ENCODE measurements at regions not wholly inside any gene's neighbourhood (a gene's known extent, or its start where the extent isn't known, plus 50 kb on each side); places are given as distances from the start of the nearest gene placed in this dataset.
"Not testable (repeated sequence)": the region's sequence is repeated elsewhere in the genome, so short reads cannot be mapped to it uniquely, and the experiment has no call there.

GRCh38 chr3:182482705-182483104 is 310.6 kb upstream of the ATP11B start:
- no peak for DNase-seq

GRCh38 chr3:182484682-182485081 is 308.6 kb upstream of the ATP11B start:
- no peak for DNase-seq

GRCh38 chr3:182485301-182485700 is 308.0 kb upstream of the ATP11B start:
- no peak for DNase-seq

- DNase-seq, result no peak
These were observed 306.8 kb upstream of the ATP11B start for GRCh38 chr3:182486463-182486862.

- DNase-seq, result no peak
These were observed 306.2 kb upstream of the ATP11B start for GRCh38 chr3:182487143-182487542.

- no peak for DNase-seq
These were observed 305.7 kb upstream of the ATP11B start for GRCh38 chr3:182487611-182488010.

- no peak for DNase-seq
These were observed 302.5 kb upstream of the ATP11B start for GRCh38 chr3:182490596-182491491.

- no peak for DNase-seq
These were observed 301.7 kb upstream of the ATP11B start for GRCh38 chr3:182491577-182491976.

GRCh38 chr3:182492536-182492935 is 300.8 kb upstream of the ATP11B start:
- DNase-seq, result no peak

GRCh38 chr3:182500289-182500688 is 293.0 kb upstream of the ATP11B start:
- DNase-seq, result no peak

GRCh38 chr3:182501856-182502255 is 291.4 kb upstream of the ATP11B start:
- DNase-seq, result no peak

- DNase-seq, result no peak
These were observed 289.9 kb upstream of the ATP11B start for GRCh38 chr3:182503401-182503800.

- no peak for DNase-seq
These were observed 284.2 kb upstream of the ATP11B start for GRCh38 chr3:182508919-182509711.

GRCh38 chr3:182509844-182510460 is 283.4 kb upstream of the ATP11B start:
- DNase-seq, result no peak

GRCh38 chr3:182514236-182514964 is 278.9 kb upstream of the ATP11B start:
- DNase-seq, result no peak

GRCh38 chr3:182516597-182517336 is 276.5 kb upstream of the ATP11B start:
- DNase-seq, result no peak

- DNase-seq, result no peak
These were observed 273.7 kb upstream of the ATP11B start for GRCh38 chr3:182519569-182519968.

- DNase-seq, result no peak
These were observed 272.0 kb upstream of the ATP11B start for GRCh38 chr3:182521339-182521738.

GRCh38 chr3:182523424-182523823 is 269.9 kb upstream of the ATP11B start:
- DNase-seq, result not testable (repeated sequence)

GRCh38 chr3:182523836-182524235 is 269.5 kb upstream of the ATP11B start:
- DNase-seq, result no peak

- DNase-seq, result no peak
These were observed 268.4 kb upstream of the ATP11B start for GRCh38 chr3:182524711-182525401.

Data from HCEC 1CT (cell line).